Endodermal cell (in vitro differentiated cells): ENCODE measurements at regions not wholly inside any gene's neighbourhood (a gene's known extent, or its start where the extent isn't known, plus 50 kb on each side); places are given as distances from the start of the nearest gene placed in this dataset.

ENCODE experiments used
- DNase-seq: peaks from one replicate; pipeline ENCODE4 v3.0.0-alpha.2; 2017
- H3K27ac ChIP-seq: 2 replicates; pipeline ENCODE4 v1.5.1; 2013; ENCODE audit warnings: mild to moderate bottlenecking, low read depth, low read length, moderate library complexity
- H3K27me3 ChIP-seq: 2 replicates; pipeline ENCODE4 v1.6.1; 2013; ENCODE audit warnings: mild to moderate bottlenecking, low read length, moderate library complexity; ENCODE audit not compliant: insufficient read depth, control insufficient read depth, poor library complexity, severe bottlenecking
- H3K36me3 ChIP-seq: 2 replicates; pipeline ENCODE4 v1.7.0; 2013; ENCODE audit warnings: mild to moderate bottlenecking, low read length, moderate library complexity; ENCODE audit not compliant: control insufficient read depth, insufficient read depth
- H3K4me1 ChIP-seq: one replicate; pipeline ENCODE4 v1.7.0; 2013; ENCODE audit warnings: low read length; ENCODE audit not compliant: control insufficient read depth, insufficient read depth
- H3K4me3 ChIP-seq: 2 replicates; pipeline ENCODE4 v1.5.1; 2013; ENCODE audit warnings: mild to moderate bottlenecking, low read length, moderate library complexity
- H3K9ac ChIP-seq: 2 replicates; pipeline ENCODE4 v1.6.1; 2013; ENCODE audit warnings: mild to moderate bottlenecking, low read length, moderate library complexity; ENCODE audit not compliant: poor library complexity, severe bottlenecking; ENCODE audit errors: extremely low read depth
- H3K9me3 ChIP-seq: 2 replicates; pipeline ENCODE4 v1.6.1; 2013; ENCODE audit warnings: mild to moderate bottlenecking, low read length, moderate library complexity; ENCODE audit not compliant: control insufficient read depth
- H3K27ac Mint-ChIP-seq: 2 replicates; pipeline ENCODE4 v1.8.0; 2020; ENCODE audit warnings: mixed read lengths
- H3K27me3 Mint-ChIP-seq: 2 replicates; pipeline ENCODE4 v1.8.0; 2021; ENCODE audit warnings: mild to moderate bottlenecking, mixed read lengths; ENCODE audit not compliant: insufficient read depth
- H3K36me3 Mint-ChIP-seq: 2 replicates; pipeline ENCODE4 v1.8.0; 2020; ENCODE audit warnings: low read depth, mixed read lengths
- H3K4me1 Mint-ChIP-seq: 2 replicates; pipeline ENCODE4 v1.8.0; 2020; ENCODE audit warnings: mixed read lengths
- H3K4me3 Mint-ChIP-seq: 2 replicates; pipeline ENCODE4 v1.8.0; 2020; ENCODE audit warnings: mild to moderate bottlenecking, moderate library complexity, mixed read lengths
- H3K9me3 Mint-ChIP-seq: 2 replicates; pipeline ENCODE4 v1.8.0; 2020; ENCODE audit warnings: mild to moderate bottlenecking, mixed read lengths
- CTCF ChIP-seq: fragments of 200-600 bp; sonication (generic); conservative IDR thresholded peaks from 2 replicates; pipeline ENCODE4 v1.5.0; 2021; ENCODE audit warnings: antibody characterized with exemption, mild to moderate bottlenecking
- WGBS, 2 experiments: methylation state at CpG; one replicate each; pipeline versions ENCODE4 v1.1.5 to v1.1.7; 2013; ENCODE audit warnings: missing lambda C conversion rate in 2 of 2, mixed read lengths in 1 of 2; ENCODE audit not compliant: insufficient coverage in 1 of 2, insufficient read length in 1 of 2; 5-methylcytosine and 5-hydroxymethylcytosine counted together

GRCh38 chr7:130843703-130844102 lies 109.7 kb upstream of the KLF14 start:
- no peaks in the 10 kb centered on the region for H3K9me3 ChIP-seq
- Mint-ChIP-seq H3K9me3 (no peaks in the 10 kb centered on the region), H3K27me3 (peaks cover 4% of the 10 kb centered on the region), H3K27ac (no peak overlapping the region), H3K36me3 (no peaks in the 10 kb centered on the region), H3K4me3 (no peak overlapping the region), H3K4me1 (peaks cover 3% of the 10 kb centered on the region)
- no peak for DNase-seq
- H3K36me3 ChIP-seq, result no peaks in the 10 kb centered on the region
- H3K9ac ChIP-seq, result no peak overlapping the region
- H3K4me1 ChIP-seq, result no peaks in the 10 kb centered on the region
- no peak overlapping the region for H3K4me3 ChIP-seq
- no peak overlapping the region for H3K27ac ChIP-seq
- WGBS, 2 experiments, result 95 to 100% methylated on average over 1 to 11 of the region's 11 CpGs
- no peak for TF ChIP-seq CTCF
- H3K27me3 ChIP-seq, result no peaks in the 10 kb centered on the region

- Mint-ChIP-seq H3K27ac (no peak overlapping the region), H3K9me3 (no peaks in the 10 kb centered on the region), H3K27me3 (peaks cover 4% of the 10 kb centered on the region), H3K36me3 (no peaks in the 10 kb centered on the region), H3K4me1 (peaks cover 3% of the 10 kb centered on the region), H3K4me3 (no peak overlapping the region)
- Histone ChIP-seq H3K9me3 (no peaks in the 10 kb centered on the region), H3K36me3 (no peaks in the 10 kb centered on the region), H3K4me1 (no peaks in the 10 kb centered on the region), H3K27me3 (no peaks in the 10 kb centered on the region), H3K4me3 (no peak overlapping the region), H3K27ac (no peak overlapping the region), H3K9ac (no peak overlapping the region)
- WGBS, 2 experiments, result 90 to 93% methylated on average over 6 to 11 of the region's 11 CpGs
- no peak for DNase-seq
- TF ChIP-seq CTCF, result no peak
Observed at GRCh38 chr7:130844811-130845580, 111.0 kb upstream of the KLF14 start.

GRCh38 chr7:130845581-130846085 lies 111.6 kb upstream of the KLF14 start:
- Histone ChIP-seq H3K9me3 (no peaks in the 10 kb centered on the region), H3K36me3 (no peaks in the 10 kb centered on the region), H3K9ac (no peak overlapping the region), H3K27me3 (no peaks in the 10 kb centered on the region), H3K27ac (no peak overlapping the region), H3K4me3 (no peak overlapping the region), H3K4me1 (no peaks in the 10 kb centered on the region)
- Mint-ChIP-seq H3K27me3 (peaks cover 4% of the 10 kb centered on the region), H3K9me3 (no peaks in the 10 kb centered on the region), H3K4me3 (no peak overlapping the region), H3K36me3 (no peaks in the 10 kb centered on the region), H3K27ac (no peak overlapping the region), H3K4me1 (peaks cover 3% of the 10 kb centered on the region)
- no peak for DNase-seq
- 90 to 98% methylated on average over 4 to 11 of the region's 11 CpGs for WGBS, 2 experiments
- TF ChIP-seq CTCF, result no peak
